ENCODE measurements at regions not wholly inside any gene's neighbourhood (a gene's known extent, or its start where the extent isn't known, plus 50 kb on each side); places are given as distances from the start of the nearest gene placed in this dataset.

- DNase-seq (ENCODE audit: low spot score) = no peak
Observed at GRCh38 chr13:111925146-111925875, 141.6 kb upstream of the SOX1 start.

GRCh38 chr13:111926501-111927180 is 140.3 kb upstream of the SOX1 start:
- DNase-seq (ENCODE audit: low spot score) = no peak

DNA sequence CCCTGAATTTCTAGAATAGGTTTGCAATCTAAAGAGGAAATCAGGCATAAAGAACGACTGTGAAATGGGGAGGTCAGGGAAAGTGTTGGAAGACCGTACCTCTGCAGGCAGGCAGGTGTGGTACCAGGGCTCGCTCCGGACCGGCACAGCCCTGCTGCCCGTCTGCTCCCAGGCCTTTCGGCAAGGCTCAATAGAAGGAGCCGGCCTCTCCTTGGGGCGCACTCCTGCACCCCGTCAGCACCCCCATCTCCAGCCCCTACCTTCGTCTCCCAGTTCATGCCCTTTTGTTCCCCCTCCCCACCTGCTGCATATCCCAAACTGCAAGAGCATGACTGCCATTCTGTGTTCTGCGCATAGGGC is 139.8 kb upstream of the SOX1 start:
- DNase-seq (ENCODE audit: low spot score) = no peak

DNA sequence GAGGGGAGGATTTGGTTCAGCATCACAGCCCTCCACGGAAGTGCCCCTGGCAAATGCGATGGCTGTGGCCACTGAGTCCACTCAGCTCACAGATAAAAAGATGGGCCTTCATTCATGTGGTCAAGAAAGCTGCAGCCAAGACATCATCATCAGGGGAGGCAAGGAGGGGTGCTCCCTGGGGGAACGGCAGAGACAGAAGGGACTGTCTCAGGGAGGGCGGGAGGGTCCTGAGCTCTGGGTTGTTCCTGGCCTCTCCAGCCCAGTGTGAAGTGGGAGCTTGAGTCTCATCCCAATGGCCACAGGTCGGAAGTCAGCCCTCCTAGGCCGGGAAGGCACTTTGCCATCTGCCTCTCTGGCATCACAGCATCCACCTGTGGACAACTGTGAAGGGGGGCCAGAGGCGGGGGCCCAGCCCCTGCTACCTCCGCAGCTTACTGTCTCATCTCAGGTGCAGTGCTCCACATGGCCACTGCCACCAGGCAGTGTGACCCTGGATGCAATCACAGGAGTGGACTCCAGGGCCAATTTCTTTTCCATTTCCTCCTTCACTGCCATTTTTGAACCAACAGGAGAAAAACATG is 137.8 kb upstream of the SOX1 start:
- no peak for DNase-seq (ENCODE audit: low spot score)

GRCh38 chr13:111936267-111936925 is 130.6 kb upstream of the SOX1 start:
- no peak for DNase-seq (ENCODE audit: low spot score)

- no peak for DNase-seq (ENCODE audit: low spot score)
Observed at GRCh38 chr13:111937777-111938311, 129.1 kb upstream of the SOX1 start.

GRCh38 chr13:111938741-111939665 is 127.9 kb upstream of the SOX1 start:
- DNase-seq (ENCODE audit: low spot score) = no peak

GRCh38 chr13:111939666-111940278 is 127.2 kb upstream of the SOX1 start:
- DNase-seq (ENCODE audit: low spot score) = no peak

- DNase-seq (ENCODE audit: low spot score) = no peak
Observed at GRCh38 chr13:111940892-111941291, 126.1 kb upstream of the SOX1 start.

GRCh38 chr13:111941845-111942447 is 125.0 kb upstream of the SOX1 start:
- DNase-seq (ENCODE audit: low spot score) = no peak

DNA sequence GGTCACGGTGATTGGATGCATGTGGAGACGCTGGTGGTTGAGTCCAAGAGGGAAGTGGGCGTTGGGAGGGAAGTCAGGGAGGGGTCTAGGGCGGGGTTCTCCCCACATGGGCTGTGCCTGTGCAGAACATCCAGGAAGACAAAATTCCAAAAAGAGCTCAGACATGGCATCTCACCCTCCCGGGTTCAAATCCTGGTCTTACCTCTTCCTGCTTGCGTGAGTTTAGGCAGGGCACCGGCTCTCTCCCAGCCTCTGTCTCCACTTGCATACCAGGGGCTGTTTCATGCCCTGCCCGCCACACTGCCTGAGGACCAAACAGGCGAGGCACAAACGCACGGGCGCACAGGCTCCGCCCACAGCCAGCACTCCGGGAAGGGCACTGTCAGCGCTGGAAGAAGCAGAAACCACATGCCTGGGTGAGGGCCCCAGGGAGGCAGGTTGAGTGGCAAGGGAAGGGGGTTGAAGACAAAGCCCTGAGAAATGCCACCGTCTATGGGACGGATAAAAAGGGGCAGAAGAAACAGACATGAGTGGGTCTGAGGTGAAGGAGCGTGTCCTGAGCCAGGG is 123.6 kb upstream of the SOX1 start:
- no peak for DNase-seq (ENCODE audit: low spot score)

DNA sequence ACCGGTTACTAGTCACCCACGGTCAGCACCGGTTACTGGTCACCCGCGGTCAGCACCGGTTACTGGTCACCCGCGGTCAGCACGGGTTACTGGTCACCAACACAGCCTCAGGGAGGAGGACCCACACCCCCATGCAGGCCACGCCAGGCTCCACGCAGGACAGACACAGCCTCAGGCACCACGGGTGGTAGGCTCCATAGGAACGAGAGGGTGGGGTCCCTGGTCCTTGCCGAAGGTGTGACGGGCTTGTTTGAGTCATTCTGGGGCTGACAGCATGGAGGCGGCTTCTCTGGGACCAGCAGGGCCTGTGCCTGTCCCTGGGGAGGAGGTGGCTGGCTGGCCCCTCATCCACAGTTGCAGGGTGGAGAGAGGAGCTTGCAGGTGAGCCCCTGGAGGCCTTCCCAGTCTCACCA is 122.8 kb upstream of the SOX1 start:
- DNase-seq (ENCODE audit: low spot score) = no peak

DNA sequence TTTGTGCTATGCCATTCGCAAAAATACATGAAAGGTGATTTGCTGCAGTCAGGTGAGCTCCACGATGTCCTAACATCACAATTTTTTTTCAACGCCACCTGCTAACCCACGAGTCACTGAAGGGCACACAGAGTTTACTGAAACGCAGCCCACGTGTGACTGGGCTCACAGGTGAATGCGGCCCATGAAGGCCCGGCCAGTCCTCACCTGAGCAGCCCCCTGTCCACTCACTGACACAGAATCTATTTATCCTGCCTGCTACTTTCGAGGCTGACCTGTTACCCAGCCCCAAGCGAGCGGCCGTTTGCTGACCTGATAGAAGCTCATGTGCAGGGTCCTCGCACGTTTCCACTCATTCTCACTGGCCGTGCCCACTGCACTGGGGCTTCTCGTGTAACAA is 121.9 kb upstream of the SOX1 start:
- DNase-seq (ENCODE audit: low spot score) = no peak

DNA sequence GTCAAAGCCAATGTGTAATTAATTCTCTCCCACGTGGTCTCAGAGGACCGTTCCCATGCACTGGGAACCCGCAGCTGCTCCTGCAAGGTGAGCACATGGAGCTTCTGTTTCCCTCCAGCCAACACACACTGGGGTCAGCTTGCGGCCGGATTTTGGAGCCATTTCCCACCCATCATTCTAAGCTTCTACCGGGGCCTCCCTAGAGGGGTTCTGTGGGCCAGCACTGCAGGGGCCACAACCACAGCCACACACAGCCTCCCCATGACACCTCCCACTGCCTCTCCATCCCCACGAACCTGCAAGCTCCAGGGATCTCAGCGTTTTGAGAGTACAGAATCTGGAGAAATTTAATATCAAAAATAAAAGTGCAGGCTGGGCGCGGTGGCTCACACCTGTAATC is 120.7 kb upstream of the SOX1 start:
- no peak for DNase-seq (ENCODE audit: low spot score)

DNA sequence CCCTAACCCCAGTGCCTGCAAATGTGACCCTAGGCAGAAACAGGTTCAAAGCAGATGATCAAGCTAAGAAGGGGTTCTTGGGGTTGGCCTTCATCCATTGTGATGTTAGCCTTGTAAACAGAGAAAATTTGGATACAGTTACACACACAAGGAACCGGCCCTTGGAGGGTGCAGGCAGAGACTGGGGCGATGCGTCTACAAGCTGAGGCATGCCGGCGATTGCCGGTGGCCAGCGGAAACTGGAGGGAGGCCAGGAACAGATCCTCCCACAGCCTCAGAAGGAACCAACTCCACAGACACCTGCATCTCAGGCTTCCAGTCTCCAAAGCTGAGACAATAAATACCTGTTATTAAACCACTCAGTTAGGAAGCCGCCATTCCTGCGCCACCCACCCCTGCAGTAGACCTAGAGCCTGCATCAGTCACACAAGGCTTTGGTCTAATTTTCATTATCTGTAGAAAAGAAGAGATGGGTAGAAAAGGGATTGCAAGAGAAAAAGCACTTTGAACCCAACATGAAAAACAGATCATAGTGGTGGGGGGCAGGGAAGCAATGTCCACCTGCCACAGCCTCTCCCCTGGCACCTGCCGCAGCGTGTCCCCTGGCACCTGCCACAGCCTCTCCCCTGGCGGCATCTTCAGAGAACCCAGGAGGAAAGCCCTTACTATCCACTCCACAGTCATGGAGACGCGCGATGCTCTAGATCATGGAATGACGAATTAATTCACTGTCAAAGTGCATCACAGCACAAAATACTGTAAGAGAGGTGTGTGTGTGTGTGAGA is 119.7 kb upstream of the SOX1 start:
- no peak for DNase-seq (ENCODE audit: low spot score)

DNA sequence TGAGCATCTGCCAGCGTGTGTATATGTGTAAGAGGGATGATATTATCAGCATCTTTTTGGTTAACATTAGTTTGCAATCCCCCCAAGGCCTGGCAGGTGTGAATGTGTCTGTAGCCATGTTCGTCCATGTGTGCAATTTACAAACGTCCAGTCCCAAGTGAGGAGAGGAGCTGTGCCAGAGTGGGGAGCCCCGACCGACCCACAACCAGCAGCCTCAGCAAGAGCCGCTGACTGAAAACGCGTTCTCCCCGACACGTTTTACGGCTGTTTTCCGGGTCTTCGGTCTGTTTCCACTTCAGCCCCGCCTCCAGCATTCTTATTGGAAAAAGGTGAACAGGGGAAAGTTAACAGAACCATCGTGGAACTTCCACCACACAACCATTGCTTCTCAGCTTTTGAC is 119.1 kb upstream of the SOX1 start:
- no peak for DNase-seq (ENCODE audit: low spot score)

- DNase-seq (ENCODE audit: low spot score) = no peak
Observed at GRCh38 chr13:111948281-111948680, 118.7 kb upstream of the SOX1 start.

DNA sequence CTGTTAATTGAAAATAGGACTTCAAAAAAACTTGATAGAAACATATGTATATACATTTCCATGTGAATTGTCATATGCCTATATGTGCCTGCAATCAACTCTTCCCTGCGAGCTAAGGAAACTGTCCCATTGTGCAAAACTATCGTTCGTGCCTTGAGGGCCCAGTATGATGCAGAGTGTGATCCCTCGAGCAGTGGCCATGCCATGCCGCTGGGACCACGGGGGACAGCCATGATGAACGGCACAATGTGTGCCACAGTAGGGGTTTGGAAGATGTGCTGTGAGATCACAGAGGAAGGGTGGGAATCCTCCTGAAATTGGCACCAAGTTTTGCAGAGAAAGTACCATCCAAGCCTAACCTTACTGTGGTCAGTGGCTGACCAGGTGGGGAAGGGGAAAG is 118.1 kb upstream of the SOX1 start:
- no peak for DNase-seq (ENCODE audit: low spot score)

DNA sequence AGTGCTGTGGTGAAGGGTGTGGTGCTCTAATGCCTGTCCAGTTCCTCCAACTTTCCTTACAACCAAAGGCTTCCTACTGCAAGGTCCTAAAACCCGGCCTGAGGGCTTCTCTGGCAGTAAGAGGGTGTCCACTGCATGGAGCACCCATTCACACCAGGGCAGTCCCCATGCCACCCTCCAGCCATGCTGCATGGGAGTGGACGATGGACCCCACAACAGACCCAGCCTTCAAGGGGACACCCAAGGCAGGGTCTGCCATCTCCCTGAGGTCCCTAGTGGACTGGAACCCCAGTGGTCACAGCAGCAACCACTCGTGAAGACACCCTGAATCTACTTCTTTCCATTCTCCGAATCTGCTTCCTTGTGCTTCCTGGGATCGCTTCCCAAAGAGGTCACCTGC is 117.6 kb upstream of the SOX1 start:
- no peak for DNase-seq (ENCODE audit: low spot score)

- DNase-seq (ENCODE audit: low spot score) = no peak
Observed at GRCh38 chr13:111950697-111951096, 116.3 kb upstream of the SOX1 start.
